HK-2 (cell line): ENCODE measurements at regions not wholly inside any gene's neighbourhood (a gene's known extent, or its start where the extent isn't known, plus 50 kb on each side); places are given as distances from the start of the nearest gene placed in this dataset.

Experiments
- DNase-seq: peaks from one replicate; pipeline ENCODE4 v3.0.0-alpha.2; 2018; ENCODE audit not compliant: unreplicated experiment

- DNase-seq, result no peak
These were observed 82.2 kb upstream of the LMO3 start for GRCh38 chr12:16688200-16688599.

GRCh38 chr12:16685107-16685506 is 79.1 kb upstream of the LMO3 start:
- no peak for DNase-seq

- DNase-seq, result no peak
These were observed 75.2 kb upstream of the LMO3 start for GRCh38 chr12:16681196-16681595.

DNA sequence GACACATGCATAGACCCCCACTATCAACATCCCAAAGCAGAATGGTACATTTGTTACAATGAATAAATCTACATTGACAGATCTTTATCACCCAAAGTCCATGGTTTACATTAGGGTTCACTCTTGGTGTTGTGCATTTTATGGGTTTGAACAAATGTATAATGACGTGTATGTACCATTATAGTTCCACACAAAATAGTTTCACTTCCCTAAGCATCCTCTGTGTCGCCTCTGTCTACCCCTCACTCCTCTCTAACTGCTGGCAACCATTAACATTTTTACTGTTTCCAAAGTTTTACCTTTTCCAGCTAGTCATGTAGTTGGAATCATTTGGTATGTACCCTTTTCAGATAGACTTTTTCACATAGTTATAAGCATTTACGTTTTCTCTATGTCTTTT is 69.5 kb upstream of the LMO3 start:
- DNase-seq, result no peak

- DNase-seq, result no peak
These were observed 68.9 kb upstream of the LMO3 start for GRCh38 chr12:16674885-16675284.

- DNase-seq, result no peak
These were observed 64.6 kb upstream of the LMO3 start for GRCh38 chr12:16670456-16671050.

GRCh38 chr12:16669756-16670155 is 63.8 kb upstream of the LMO3 start:
- DNase-seq, result no peak

- DNase-seq, result no peak
These were observed 62.2 kb upstream of the LMO3 start for GRCh38 chr12:16668198-16668597.

DNA sequence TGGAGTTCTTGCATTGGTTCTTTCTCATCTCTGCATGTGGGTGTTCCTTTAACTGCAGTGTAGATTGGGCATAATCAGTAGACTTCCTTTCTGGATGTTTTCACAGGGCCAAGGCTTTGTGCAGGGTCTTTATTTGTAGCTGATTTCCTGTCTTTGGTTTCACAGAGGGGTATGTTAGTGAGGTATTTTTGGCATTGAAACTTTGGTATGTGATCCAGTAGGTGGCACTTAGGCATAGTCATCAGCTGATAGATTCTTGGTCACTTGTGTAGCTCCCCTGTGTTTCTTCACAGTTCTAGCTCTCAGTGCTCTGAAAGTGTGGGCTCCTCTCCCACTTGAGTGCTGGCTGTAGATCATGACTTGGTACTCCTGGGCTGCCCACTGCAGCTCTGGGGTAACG is 52.7 kb upstream of the LMO3 start:
- no peak for DNase-seq
